ENCODE measurements at regions not wholly inside any gene's neighbourhood (a gene's known extent, or its start where the extent isn't known, plus 50 kb on each side); places are given as distances from the start of the nearest gene placed in this dataset.

DNA sequence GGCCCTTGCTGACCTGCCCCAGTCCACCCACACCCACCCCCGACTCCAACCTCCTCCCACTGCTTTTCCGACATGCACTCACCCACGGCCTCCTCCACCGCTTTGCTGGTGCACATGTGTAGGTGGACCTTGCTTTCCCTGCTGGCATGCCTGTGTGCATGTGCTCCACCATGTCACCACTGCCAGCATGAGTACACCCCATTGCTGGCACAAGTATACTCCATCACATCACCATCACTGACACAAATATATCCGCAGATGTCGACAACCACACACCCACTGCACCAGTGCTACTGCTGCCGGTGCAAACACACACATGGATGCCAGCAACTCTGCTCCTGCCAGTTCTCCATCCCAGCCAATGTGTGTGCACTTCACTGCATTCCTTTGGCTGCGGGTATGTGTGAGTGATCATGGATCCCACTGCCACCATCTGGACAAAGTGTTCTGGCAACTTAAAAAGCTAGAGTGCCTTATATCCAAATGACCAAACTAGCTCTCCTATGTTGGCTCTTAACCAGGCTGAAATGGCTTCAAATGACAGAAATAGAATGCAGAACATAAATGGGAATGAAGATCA, 1072.3 kb downstream of the RAPGEF2 start (continued):
- TF ChIP-seq BACH1 (IDR thresholded peaks at IDR 0.05; ENCODE audit: low read length), result no peak
- no peak for TF ChIP-seq CTBP2 (IDR thresholded peaks at IDR 0.05; ENCODE audit: borderline replicate concordance, insufficient read depth, insufficient read length, low read length)
- TF ChIP-seq JUND (IDR thresholded peaks at IDR 0.05; ENCODE audit: low read length), result no peak
- no peak for TF ChIP-seq SIRT6 (IDR thresholded peaks at IDR 0.05; ENCODE audit: low read length)
- TF ChIP-seq, protein P1, sequence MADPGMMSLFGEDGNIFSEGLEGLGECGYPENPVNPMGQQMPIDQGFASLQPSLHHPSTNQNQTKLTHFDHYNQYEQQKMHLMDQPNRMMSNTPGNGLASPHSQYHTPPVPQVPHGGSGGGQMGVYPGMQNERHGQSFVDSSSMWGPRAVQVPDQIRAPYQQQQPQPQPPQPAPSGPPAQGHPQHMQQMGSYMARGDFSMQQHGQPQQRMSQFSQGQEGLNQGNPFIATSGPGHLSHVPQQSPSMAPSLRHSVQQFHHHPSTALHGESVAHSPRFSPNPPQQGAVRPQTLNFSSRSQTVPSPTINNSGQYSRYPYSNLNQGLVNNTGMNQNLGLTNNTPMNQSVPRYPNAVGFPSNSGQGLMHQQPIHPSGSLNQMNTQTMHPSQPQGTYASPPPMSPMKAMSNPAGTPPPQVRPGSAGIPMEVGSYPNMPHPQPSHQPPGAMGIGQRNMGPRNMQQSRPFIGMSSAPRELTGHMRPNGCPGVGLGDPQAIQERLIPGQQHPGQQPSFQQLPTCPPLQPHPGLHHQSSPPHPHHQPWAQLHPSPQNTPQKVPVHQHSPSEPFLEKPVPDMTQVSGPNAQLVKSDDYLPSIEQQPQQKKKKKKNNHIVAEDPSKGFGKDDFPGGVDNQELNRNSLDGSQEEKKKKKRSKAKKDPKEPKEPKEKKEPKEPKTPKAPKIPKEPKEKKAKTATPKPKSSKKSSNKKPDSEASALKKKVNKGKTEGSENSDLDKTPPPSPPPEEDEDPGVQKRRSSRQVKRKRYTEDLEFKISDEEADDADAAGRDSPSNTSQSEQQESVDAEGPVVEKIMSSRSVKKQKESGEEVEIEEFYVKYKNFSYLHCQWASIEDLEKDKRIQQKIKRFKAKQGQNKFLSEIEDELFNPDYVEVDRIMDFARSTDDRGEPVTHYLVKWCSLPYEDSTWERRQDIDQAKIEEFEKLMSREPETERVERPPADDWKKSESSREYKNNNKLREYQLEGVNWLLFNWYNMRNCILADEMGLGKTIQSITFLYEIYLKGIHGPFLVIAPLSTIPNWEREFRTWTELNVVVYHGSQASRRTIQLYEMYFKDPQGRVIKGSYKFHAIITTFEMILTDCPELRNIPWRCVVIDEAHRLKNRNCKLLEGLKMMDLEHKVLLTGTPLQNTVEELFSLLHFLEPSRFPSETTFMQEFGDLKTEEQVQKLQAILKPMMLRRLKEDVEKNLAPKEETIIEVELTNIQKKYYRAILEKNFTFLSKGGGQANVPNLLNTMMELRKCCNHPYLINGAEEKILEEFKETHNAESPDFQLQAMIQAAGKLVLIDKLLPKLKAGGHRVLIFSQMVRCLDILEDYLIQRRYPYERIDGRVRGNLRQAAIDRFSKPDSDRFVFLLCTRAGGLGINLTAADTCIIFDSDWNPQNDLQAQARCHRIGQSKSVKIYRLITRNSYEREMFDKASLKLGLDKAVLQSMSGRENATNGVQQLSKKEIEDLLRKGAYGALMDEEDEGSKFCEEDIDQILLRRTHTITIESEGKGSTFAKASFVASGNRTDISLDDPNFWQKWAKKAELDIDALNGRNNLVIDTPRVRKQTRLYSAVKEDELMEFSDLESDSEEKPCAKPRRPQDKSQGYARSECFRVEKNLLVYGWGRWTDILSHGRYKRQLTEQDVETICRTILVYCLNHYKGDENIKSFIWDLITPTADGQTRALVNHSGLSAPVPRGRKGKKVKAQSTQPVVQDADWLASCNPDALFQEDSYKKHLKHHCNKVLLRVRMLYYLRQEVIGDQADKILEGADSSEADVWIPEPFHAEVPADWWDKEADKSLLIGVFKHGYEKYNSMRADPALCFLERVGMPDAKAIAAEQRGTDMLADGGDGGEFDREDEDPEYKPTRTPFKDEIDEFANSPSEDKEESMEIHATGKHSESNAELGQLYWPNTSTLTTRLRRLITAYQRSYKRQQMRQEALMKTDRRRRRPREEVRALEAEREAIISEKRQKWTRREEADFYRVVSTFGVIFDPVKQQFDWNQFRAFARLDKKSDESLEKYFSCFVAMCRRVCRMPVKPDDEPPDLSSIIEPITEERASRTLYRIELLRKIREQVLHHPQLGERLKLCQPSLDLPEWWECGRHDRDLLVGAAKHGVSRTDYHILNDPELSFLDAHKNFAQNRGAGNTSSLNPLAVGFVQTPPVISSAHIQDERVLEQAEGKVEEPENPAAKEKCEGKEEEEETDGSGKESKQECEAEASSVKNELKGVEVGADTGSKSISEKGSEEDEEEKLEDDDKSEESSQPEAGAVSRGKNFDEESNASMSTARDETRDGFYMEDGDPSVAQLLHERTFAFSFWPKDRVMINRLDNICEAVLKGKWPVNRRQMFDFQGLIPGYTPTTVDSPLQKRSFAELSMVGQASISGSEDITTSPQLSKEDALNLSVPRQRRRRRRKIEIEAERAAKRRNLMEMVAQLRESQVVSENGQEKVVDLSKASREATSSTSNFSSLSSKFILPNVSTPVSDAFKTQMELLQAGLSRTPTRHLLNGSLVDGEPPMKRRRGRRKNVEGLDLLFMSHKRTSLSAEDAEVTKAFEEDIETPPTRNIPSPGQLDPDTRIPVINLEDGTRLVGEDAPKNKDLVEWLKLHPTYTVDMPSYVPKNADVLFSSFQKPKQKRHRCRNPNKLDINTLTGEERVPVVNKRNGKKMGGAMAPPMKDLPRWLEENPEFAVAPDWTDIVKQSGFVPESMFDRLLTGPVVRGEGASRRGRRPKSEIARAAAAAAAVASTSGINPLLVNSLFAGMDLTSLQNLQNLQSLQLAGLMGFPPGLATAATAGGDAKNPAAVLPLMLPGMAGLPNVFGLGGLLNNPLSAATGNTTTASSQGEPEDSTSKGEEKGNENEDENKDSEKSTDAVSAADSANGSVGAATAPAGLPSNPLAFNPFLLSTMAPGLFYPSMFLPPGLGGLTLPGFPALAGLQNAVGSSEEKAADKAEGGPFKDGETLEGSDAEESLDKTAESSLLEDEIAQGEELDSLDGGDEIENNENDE (IDR thresholded peaks at IDR 0.05; ENCODE audit: insufficient replicate concordance, low read length), result no peak
- no peak for TF ChIP-seq HDAC6 (IDR thresholded peaks at IDR 0.05; ENCODE audit: low read depth, low read length)

All from H1 (cell line).